Activated CD4-positive, alpha-beta T cell treated with anti-CD3 and anti-CD28 coated beads, Interleukin-2, amount 10 ng/mL, durations not matched to agents 24 days and 14 days (primary cell): ENCODE measurements at regions not wholly inside any gene's neighbourhood (a gene's known extent, or its start where the extent isn't known, plus 50 kb on each side); places are given as distances from the start of the nearest gene placed in this dataset.

ENCODE experiments used
- DNase-seq: peaks from one replicate; pipeline ENCODE4 v3.0.0; 2022
- H3K27ac Mint-ChIP-seq: one replicate; pipeline ENCODE4 v1.8.0; 2022; ENCODE audit warnings: mild to moderate bottlenecking, mixed read lengths
- H3K27me3 Mint-ChIP-seq: one replicate; pipeline ENCODE4 v1.8.0; 2022; ENCODE audit warnings: mixed read lengths
- H3K36me3 Mint-ChIP-seq: one replicate; pipeline ENCODE4 v1.8.0; 2022; ENCODE audit warnings: low read depth, mild to moderate bottlenecking, mixed read lengths
- H3K4me1 Mint-ChIP-seq: one replicate; pipeline ENCODE4 v1.8.0; 2021; ENCODE audit warnings: mixed read lengths
- H3K4me3 Mint-ChIP-seq: one replicate; pipeline ENCODE4 v1.8.0; 2022; ENCODE audit warnings: mild to moderate bottlenecking, moderate library complexity, mixed read lengths
- H3K9me3 Mint-ChIP-seq: one replicate; pipeline ENCODE4 v1.8.0; 2021; ENCODE audit warnings: mixed read lengths
- intact Hi-C: fragments of 100-400 bp; cut with micrococcal nuclease; formaldehyde crosslinking; loops from one replicate; pipeline ENCODE4 v1.15.1; 2023

GRCh38 chr2:4675295-4675694, 971.9 kb downstream of the DCDC2C start:
- H3K27ac Mint-ChIP-seq, result no peak overlapping the region
- no peak for DNase-seq
- no peaks in the 10 kb centered on the region for H3K27me3 Mint-ChIP-seq
- no peaks in the 10 kb centered on the region for H3K9me3 Mint-ChIP-seq
- no peak overlapping the region for H3K4me3 Mint-ChIP-seq
- no peaks in the 10 kb centered on the region for H3K36me3 Mint-ChIP-seq
- no peaks in the 10 kb centered on the region for H3K4me1 Mint-ChIP-seq
- intact Hi-C loops, result no loop called here

DNA sequence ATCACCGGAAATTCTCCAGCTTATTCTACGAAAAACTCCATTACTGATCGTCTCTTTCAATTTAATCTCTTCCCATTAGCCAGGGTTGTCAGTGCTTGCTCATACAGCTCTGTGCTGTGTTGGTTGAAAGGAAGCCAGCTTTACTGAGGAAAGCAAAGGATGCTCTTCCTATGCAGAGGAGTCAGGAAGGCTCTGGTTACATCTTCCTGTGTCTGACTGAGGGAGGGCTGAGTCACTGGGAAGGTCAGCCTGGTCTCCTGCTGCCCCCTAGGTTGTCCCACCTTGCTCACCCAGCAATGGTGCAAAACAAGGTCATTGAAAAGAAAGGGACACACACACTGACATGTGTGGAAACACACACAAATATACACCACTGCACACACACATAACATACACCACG, 975.6 kb downstream of the DCDC2C start:
- no peaks in the 10 kb centered on the region for H3K36me3 Mint-ChIP-seq
- no peaks in the 10 kb centered on the region for H3K4me1 Mint-ChIP-seq
- H3K27ac Mint-ChIP-seq, result no peak overlapping the region
- intact Hi-C loops, result no loop called here
- no peak overlapping the region for H3K4me3 Mint-ChIP-seq
- H3K27me3 Mint-ChIP-seq, result no peaks in the 10 kb centered on the region
- no peaks in the 10 kb centered on the region for H3K9me3 Mint-ChIP-seq
- no peak for DNase-seq

DNA sequence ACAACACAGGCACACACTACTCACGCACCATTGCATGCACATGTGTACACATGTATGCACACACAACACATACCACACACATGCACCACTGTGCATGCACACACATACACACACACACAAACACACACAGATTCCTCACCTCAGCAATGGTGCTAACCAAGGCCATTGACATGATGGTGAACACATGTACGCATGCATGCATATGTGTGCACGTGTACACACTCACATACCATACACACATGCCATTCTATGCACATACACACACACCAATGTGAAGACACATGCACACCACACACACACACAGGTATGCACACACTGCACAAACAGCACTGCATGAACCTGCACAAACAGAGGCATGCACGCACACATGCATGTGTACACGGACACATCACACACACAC, 976.0 kb downstream of the DCDC2C start:
- intact Hi-C loops, result no loop called here
- H3K4me1 Mint-ChIP-seq, result no peaks in the 10 kb centered on the region

GRCh38 chr2:4684921-4685320, 981.5 kb downstream of the DCDC2C start:
- Mint-ChIP-seq H3K4me1 (no peaks in the 10 kb centered on the region), H3K27me3 (no peaks in the 10 kb centered on the region), H3K27ac (no peak overlapping the region), H3K36me3 (no peaks in the 10 kb centered on the region), H3K4me3 (no peak overlapping the region), H3K9me3 (no peaks in the 10 kb centered on the region)
- DNase-seq, result no peak
- intact Hi-C loops, result no loop called here

More for the DNA sequence above, 976.0 kb downstream of the DCDC2C start:
- no peak overlapping the region for H3K27ac Mint-ChIP-seq
- H3K4me3 Mint-ChIP-seq, result no peak overlapping the region
- H3K27me3 Mint-ChIP-seq, result no peaks in the 10 kb centered on the region
- H3K9me3 Mint-ChIP-seq, result no peaks in the 10 kb centered on the region
- no peak for DNase-seq
- H3K36me3 Mint-ChIP-seq, result no peaks in the 10 kb centered on the region

DNA sequence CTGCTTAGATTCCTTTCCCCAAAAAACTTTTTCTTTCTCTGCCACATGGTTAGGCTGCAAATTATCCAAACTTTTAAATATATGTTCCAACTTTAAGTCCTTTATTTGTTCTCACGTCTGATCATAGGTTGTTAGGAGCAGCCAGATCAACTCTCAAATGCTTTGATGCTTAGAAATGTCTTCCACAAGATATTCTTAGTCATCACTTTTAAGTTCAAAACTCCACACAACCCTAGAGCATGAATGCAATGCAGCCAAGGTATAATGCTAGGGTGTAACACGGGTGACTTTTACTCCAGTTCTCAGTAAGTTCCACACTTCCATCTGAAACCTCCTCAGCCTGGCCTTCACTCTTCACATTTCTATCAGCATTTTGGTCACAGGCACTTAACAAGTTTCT, 987.5 kb downstream of the DCDC2C start:
- Mint-ChIP-seq H3K4me1 (no peaks in the 10 kb centered on the region), H3K27me3 (no peaks in the 10 kb centered on the region), H3K9me3 (no peaks in the 10 kb centered on the region), H3K27ac (no peak overlapping the region), H3K36me3 (no peaks in the 10 kb centered on the region), H3K4me3 (no peak overlapping the region)
- intact Hi-C loops, result no loop called here
- no peak for DNase-seq

GRCh38 chr2:4693266-4693665, 989.9 kb downstream of the DCDC2C start:
- intact Hi-C loops, result no loop called here
- H3K4me3 Mint-ChIP-seq, result no peak overlapping the region
- no peaks in the 10 kb centered on the region for H3K36me3 Mint-ChIP-seq
- no peaks in the 10 kb centered on the region for H3K9me3 Mint-ChIP-seq
- H3K27ac Mint-ChIP-seq, result no peak overlapping the region
- no peak for DNase-seq
- H3K4me1 Mint-ChIP-seq, result no peaks in the 10 kb centered on the region
- no peaks in the 10 kb centered on the region for H3K27me3 Mint-ChIP-seq

DNA sequence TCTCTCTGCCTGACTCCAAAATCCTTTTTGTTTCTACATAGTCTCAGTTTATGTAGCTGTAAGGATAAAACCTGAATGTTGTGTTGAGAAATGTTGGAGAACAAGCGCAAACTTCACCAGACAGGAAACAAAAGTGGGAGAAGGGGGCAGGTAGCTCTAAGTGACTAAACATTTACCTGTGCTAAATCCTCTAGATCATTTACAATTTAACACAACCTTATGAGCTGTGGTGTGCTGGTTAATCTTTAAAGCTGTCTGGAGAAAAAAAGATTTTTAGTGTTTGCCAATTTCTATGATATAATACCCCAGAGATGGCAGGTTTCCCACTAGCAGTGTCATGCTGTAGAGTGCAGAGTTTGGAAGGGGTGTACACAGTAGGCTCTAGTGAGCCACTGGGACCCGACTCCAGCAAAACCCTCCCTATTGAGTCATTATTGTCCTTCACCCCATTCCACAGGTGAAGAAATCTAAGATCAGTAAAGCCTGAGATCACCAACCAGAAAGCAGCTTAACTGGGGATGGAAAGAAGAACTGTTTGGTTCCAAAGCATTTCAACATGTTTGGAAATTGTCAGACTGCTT, 992.0 kb downstream of the DCDC2C start:
- no peaks in the 10 kb centered on the region for H3K9me3 Mint-ChIP-seq
- DNase-seq, result no peak
- no peaks in the 10 kb centered on the region for H3K27me3 Mint-ChIP-seq
- no peaks in the 10 kb centered on the region for H3K4me1 Mint-ChIP-seq
- no peak overlapping the region for H3K4me3 Mint-ChIP-seq
- intact Hi-C loops, result no loop called here
- no peaks in the 10 kb centered on the region for H3K36me3 Mint-ChIP-seq
- no peak overlapping the region for H3K27ac Mint-ChIP-seq

GRCh38 chr2:4715065-4715464, 977.1 kb upstream of the SOX11 start:
- Mint-ChIP-seq H3K36me3 (no peaks in the 10 kb centered on the region), H3K27ac (no peak overlapping the region), H3K4me1 (no peaks in the 10 kb centered on the region), H3K27me3 (no peaks in the 10 kb centered on the region), H3K4me3 (no peak overlapping the region), H3K9me3 (peaks cover 18% of the 10 kb centered on the region)
- intact Hi-C loops, result no loop called here
- no peak for DNase-seq

GRCh38 chr2:4718777-4719176, 973.4 kb upstream of the SOX11 start:
- DNase-seq, result no peak
- H3K4me3 Mint-ChIP-seq, result no peak overlapping the region
- H3K27me3 Mint-ChIP-seq, result no peaks in the 10 kb centered on the region
- H3K4me1 Mint-ChIP-seq, result no peaks in the 10 kb centered on the region
- no peak overlapping the region for H3K27ac Mint-ChIP-seq
- no peaks in the 10 kb centered on the region for H3K36me3 Mint-ChIP-seq
- intact Hi-C loops, result no loop called here
- peaks cover 24% of the 10 kb centered on the region for H3K9me3 Mint-ChIP-seq

- H3K27ac Mint-ChIP-seq, result no peak overlapping the region
- DNase-seq, result no peak
- H3K36me3 Mint-ChIP-seq, result no peaks in the 10 kb centered on the region
- intact Hi-C loops, result no loop called here
- H3K4me1 Mint-ChIP-seq, result no peaks in the 10 kb centered on the region
- H3K9me3 Mint-ChIP-seq, result peaks cover 3% of the 10 kb centered on the region
- H3K27me3 Mint-ChIP-seq, result no peaks in the 10 kb centered on the region
- H3K4me3 Mint-ChIP-seq, result no peak overlapping the region
Measured at GRCh38 chr2:4725618-4726017, 966.6 kb upstream of the SOX11 start.

- intact Hi-C loops, result no loop called here
- no peak for DNase-seq
- Mint-ChIP-seq H3K27me3 (no peaks in the 10 kb centered on the region), H3K4me3 (no peak overlapping the region), H3K36me3 (no peaks in the 10 kb centered on the region), H3K9me3 (no peaks in the 10 kb centered on the region), H3K27ac (no peak overlapping the region), H3K4me1 (no peaks in the 10 kb centered on the region)
Measured at GRCh38 chr2:4732560-4732959, 959.6 kb upstream of the SOX11 start.

DNA sequence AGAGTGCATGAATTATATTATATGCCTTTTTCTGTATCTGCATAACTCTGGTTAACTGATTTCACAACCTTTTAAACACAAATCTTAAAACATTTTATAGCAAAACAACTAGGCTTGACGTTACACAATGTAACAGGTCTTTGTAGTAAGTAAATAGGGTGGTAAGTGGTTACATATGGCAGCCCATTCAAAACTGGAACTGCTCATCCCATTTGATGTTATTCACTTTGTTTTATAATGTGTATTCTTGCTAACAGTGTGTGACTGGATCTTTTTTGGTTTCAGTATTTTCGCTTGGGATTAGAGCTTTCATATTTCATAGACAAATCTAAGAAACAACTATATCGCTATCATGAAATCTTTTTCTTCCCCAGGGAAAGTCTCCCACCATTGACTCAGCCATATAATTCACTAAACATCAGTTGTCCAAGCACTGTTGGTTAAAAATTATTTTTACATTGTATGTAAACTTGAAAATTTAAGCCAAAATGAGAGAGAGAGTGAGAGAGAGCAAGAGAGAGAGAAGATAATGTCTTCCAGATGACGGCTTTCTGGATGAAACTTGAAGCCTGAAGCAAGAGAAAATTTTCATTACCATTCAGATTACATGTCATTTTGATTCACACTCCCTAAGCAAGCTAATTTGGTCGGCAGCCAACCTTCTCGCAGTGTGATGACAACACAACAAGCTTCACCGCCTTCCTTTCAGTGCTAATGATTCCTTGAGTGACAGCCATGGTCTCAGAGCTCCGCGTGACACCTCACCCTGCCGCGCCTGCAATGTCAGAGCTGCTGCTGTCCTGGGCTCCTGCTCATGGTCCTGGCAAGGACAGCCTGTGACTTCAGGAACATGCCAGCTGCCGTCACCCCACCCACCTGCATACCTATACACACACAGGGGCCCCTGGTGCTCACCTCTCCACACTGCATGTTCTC, 946.9 kb upstream of the SOX11 start:
- no peaks in the 10 kb centered on the region for H3K27me3 Mint-ChIP-seq
- DNase-seq, result no peak
- intact Hi-C loops, result no loop called here

DNA sequence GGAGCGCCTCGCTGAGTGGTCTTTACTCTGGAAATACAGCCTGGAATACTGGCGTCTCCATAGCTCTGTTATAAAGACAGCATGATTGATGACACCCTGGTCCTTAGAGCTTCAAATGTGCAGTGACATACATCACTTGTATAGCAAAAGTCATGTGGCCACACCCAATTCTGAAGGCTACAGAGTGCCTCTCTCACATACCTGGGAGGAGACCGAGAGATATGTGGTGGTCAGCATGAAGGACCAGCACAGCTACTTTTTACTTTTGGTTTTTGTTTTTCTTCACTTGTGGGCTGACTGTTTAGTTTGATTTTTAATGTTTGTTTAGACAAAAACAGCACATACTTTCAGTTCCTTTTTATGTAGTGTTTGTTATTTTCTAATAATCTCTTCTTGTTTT, 938.5 kb upstream of the SOX11 start:
- intact Hi-C loops, result no loop called here
- Mint-ChIP-seq H3K27me3 (no peaks in the 10 kb centered on the region), H3K4me3 (no peak overlapping the region), H3K36me3 (no peaks in the 10 kb centered on the region), H3K27ac (no peak overlapping the region), H3K9me3 (peaks cover 6% of the 10 kb centered on the region), H3K4me1 (no peaks in the 10 kb centered on the region)
- no peak for DNase-seq

More for the DNA sequence above, 946.9 kb upstream of the SOX11 start:
- Mint-ChIP-seq H3K27ac (no peak overlapping the region), H3K9me3 (no peaks in the 10 kb centered on the region), H3K4me3 (no peak overlapping the region), H3K36me3 (no peaks in the 10 kb centered on the region), H3K4me1 (no peaks in the 10 kb centered on the region)

DNA sequence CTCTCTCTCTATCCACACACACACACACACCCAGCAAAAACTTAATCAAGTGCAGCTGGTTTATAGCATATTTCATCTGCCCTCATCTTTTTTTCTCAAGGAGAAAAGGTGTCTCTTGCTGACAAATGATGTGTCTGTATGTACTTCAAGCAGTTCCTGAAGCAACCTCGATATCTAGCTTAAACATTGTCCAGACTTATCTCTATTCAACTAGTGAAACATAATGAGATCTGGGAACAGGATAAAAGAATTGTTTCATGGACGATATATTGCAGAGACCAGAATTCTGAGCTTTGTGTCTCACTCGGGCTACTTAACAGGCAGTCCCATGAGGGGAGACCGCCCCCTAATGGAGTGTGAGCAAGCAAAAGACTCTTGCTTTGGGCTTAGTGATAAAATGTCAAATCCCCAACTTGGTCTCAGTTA, 929.2 kb upstream of the SOX11 start:
- Mint-ChIP-seq H3K4me3 (no peak overlapping the region), H3K27me3 (no peaks in the 10 kb centered on the region), H3K27ac (no peak overlapping the region), H3K36me3 (no peaks in the 10 kb centered on the region), H3K9me3 (peaks cover 3% of the 10 kb centered on the region), H3K4me1 (no peaks in the 10 kb centered on the region)
- no peak for DNase-seq
- intact Hi-C loops, result no loop called here
